ENCODE measurements at regions not wholly inside any gene's neighbourhood (a gene's known extent, or its start where the extent isn't known, plus 50 kb on each side); places are given as distances from the start of the nearest gene placed in this dataset.

- no peak for DNase-seq (ENCODE audit: extremely low read depth, low read depth, low spot score)
Measured at GRCh38 chr2:180177534-180177933, 170.4 kb upstream of the CWC22 start.

GRCh38 chr2:180175736-180176135 is 168.6 kb upstream of the CWC22 start:
- DNase-seq (ENCODE audit: extremely low read depth, low read depth, low spot score): no peak

GRCh38 chr2:180174580-180174979 is 167.5 kb upstream of the CWC22 start:
- no peak for DNase-seq (ENCODE audit: extremely low read depth, low read depth, low spot score)

- DNase-seq (ENCODE audit: extremely low read depth, low read depth, low spot score): no peak
Measured at GRCh38 chr2:180169474-180169873, 162.4 kb upstream of the CWC22 start.

- DNase-seq (ENCODE audit: extremely low read depth, low read depth, low spot score): no peak
Measured at GRCh38 chr2:180161415-180161814, 154.3 kb upstream of the CWC22 start.

- no peak for DNase-seq (ENCODE audit: extremely low read depth, low read depth, low spot score)
Measured at GRCh38 chr2:180159921-180160320, 152.8 kb upstream of the CWC22 start.

- no peak for DNase-seq (ENCODE audit: extremely low read depth, low read depth, low spot score)
Measured at GRCh38 chr2:180158961-180159360, 151.9 kb upstream of the CWC22 start.

- DNase-seq (ENCODE audit: extremely low read depth, low read depth, low spot score): no peak
Measured at GRCh38 chr2:180156651-180157050, 149.6 kb upstream of the CWC22 start.

GRCh38 chr2:180150606-180151005 is 143.5 kb upstream of the CWC22 start:
- no peak for DNase-seq (ENCODE audit: extremely low read depth, low read depth, low spot score)

GRCh38 chr2:180146541-180146940 is 139.4 kb upstream of the CWC22 start:
- DNase-seq (ENCODE audit: extremely low read depth, low read depth, low spot score): no peak

GRCh38 chr2:180146114-180146513 is 139.0 kb upstream of the CWC22 start:
- no peak for DNase-seq (ENCODE audit: extremely low read depth, low read depth, low spot score)

GRCh38 chr2:180145163-180145562 is 138.1 kb upstream of the CWC22 start:
- no peak for DNase-seq (ENCODE audit: extremely low read depth, low read depth, low spot score)

- DNase-seq (ENCODE audit: extremely low read depth, low read depth, low spot score): no peak
Measured at GRCh38 chr2:180144338-180144813, 137.3 kb upstream of the CWC22 start.

- no peak for DNase-seq (ENCODE audit: extremely low read depth, low read depth, low spot score)
Measured at GRCh38 chr2:180143633-180144337, 136.7 kb upstream of the CWC22 start.

GRCh38 chr2:180141600-180141999 is 134.5 kb upstream of the CWC22 start:
- DNase-seq (ENCODE audit: extremely low read depth, low read depth, low spot score): no peak

GRCh38 chr2:180133736-180134135 is 126.6 kb upstream of the CWC22 start:
- DNase-seq (ENCODE audit: extremely low read depth, low read depth, low spot score): no peak

GRCh38 chr2:180130403-180130802 is 123.3 kb upstream of the CWC22 start:
- no peak for DNase-seq (ENCODE audit: extremely low read depth, low read depth, low spot score)

- DNase-seq (ENCODE audit: extremely low read depth, low read depth, low spot score): no peak
Measured at GRCh38 chr2:180128861-180129260, 121.8 kb upstream of the CWC22 start.

GRCh38 chr2:180125245-180125962 is 118.3 kb upstream of the CWC22 start:
- DNase-seq (ENCODE audit: extremely low read depth, low read depth, low spot score): peak; percentile 51

GRCh38 chr2:180124273-180125139 is 117.4 kb upstream of the CWC22 start:
- peak; percentile 42 for DNase-seq (ENCODE audit: extremely low read depth, low read depth, low spot score)

GRCh38 chr2:180122874-180123273 is 115.8 kb upstream of the CWC22 start:
- no peak for DNase-seq (ENCODE audit: extremely low read depth, low read depth, low spot score)
